GM12878 (cell line): ENCODE measurements at regions not wholly inside any gene's neighbourhood (a gene's known extent, or its start where the extent isn't known, plus 50 kb on each side); places are given as distances from the start of the nearest gene placed in this dataset.
A peak's percentile ranks its signal among the peaks of the same experiment; 100 is the strongest.

Experiments used
- ATAC-seq: fragments of 200-7000 bp; cut with Tn5 transposase; 3 replicates; pipeline ENCODE4 v1.9.1; 2020; ENCODE audit warnings: mild to moderate bottlenecking, moderate library complexity
- BruUV-seq: library from RNA; stranded (reverse); fragments of 400-500 nt; replicated peaks from 2 replicates; lab custom pipeline; 2021; lab: Mats Ljungman, UMichigan
- CTCF ChIA-PET: fragments of 300-600 bp; sonication (Branson Sonifier 250); formaldehyde crosslinking; extraction: SDS; loops from one replicate; lab custom pipeline; 2021; ENCODE audit warnings: inconsistent platforms; lab: Yijun Ruan, JAX
- POLR2A ChIA-PET: fragments of 350-600 bp; formaldehyde crosslinking; extraction: SDS; loops from one replicate; lab custom pipeline; 2021; ENCODE audit warnings: inconsistent platforms; lab: Charles Lee
- RAD21 ChIA-PET: fragments of 300-600 bp; sonication (Branson Sonifier 250); formaldehyde crosslinking; loops from one replicate; lab custom pipeline; 2023; ENCODE audit warnings: antibody characterized with exemption; ENCODE audit not compliant: unreplicated experiment; lab: Charles Lee
- SMC1A ChIA-PET: fragments of 300-600 bp; sonication (Branson Sonifier 250); formaldehyde crosslinking; loops from one replicate; lab custom pipeline; 2023; ENCODE audit not compliant: unreplicated experiment, uncharacterized antibody; lab: Charles Lee
- DNase-seq: peaks from one replicate; pipeline ENCODE4 v3.0.0-alpha.2; 2011; ENCODE audit warnings: low read depth, low spot score
- FAIRE-seq: peaks from 3 replicates; lab custom pipeline; 2011; peaks lifted over from hg19 to GRCh38; lab: Jason Lieb, UNC
- H2AFZ ChIP-seq: 2 replicates; pipeline ENCODE4 v1.6.0; 2011; ENCODE audit warnings: low read depth, low read length, control low read depth; ENCODE audit not compliant: control insufficient read depth
- H3K27ac ChIP-seq: 2 replicates; pipeline ENCODE4 v1.5.1; 2011; ENCODE audit warnings: control low read depth; ENCODE audit not compliant: control insufficient read depth, insufficient read depth
- H3K27me3 ChIP-seq, 2 experiments: replicated peaks in 1 of 2; 2 replicates each; pipeline versions ENCODE4 v1.6.0 to v1.6.1; 2011; ENCODE audit warnings: low read length in 1 of 2; ENCODE audit not compliant: control insufficient read depth in 2 of 2, insufficient read depth in 2 of 2
- H3K36me3 ChIP-seq, 2 experiments: 2 replicates each; pipeline ENCODE4 v1.5.1; 2011; ENCODE audit warnings: low read length in 1 of 2; ENCODE audit not compliant: control insufficient read depth in 2 of 2, insufficient read depth in 2 of 2
- H3K4me1 ChIP-seq: 2 replicates; pipeline ENCODE4 v1.6.1; 2011; ENCODE audit warnings: mild to moderate bottlenecking, low read length, moderate library complexity, mixed read lengths; ENCODE audit not compliant: control insufficient read depth, insufficient read depth
- H3K4me2 ChIP-seq: 2 replicates; pipeline ENCODE4 v1.6.0; 2011; ENCODE audit warnings: control low read depth; ENCODE audit not compliant: control insufficient read depth, insufficient read depth
- H3K4me3 ChIP-seq: fragments of 200-600 bp; sonication (generic); 2 replicates; pipeline ENCODE4 v1.5.1; 2016
- H3K79me2 ChIP-seq: 2 replicates; pipeline ENCODE4 v1.6.0; 2011; ENCODE audit warnings: low read length; ENCODE audit not compliant: control insufficient read depth, insufficient read depth
- H3K9ac ChIP-seq: 2 replicates; pipeline ENCODE4 v1.8.0; 2011; ENCODE audit warnings: low read length, control low read depth, mixed read lengths; ENCODE audit not compliant: control insufficient read depth, insufficient read depth
- H3K9me3 ChIP-seq: replicated peaks from 3 replicates; pipeline ENCODE4 v1.5.1; 2011; ENCODE audit warnings: mild to moderate bottlenecking, low read length; ENCODE audit not compliant: control insufficient read depth, insufficient read depth
- H4K20me1 ChIP-seq: 2 replicates; pipeline ENCODE4 v1.6.0; 2011; ENCODE audit not compliant: control insufficient read depth, insufficient read depth
- ASH2L ChIP-seq: fragments of 300-600, 200-600 bp; sonication (generic); IDR thresholded peaks from 2 replicates; pipeline ENCODE4 v1.6.1; 2017; ENCODE audit warnings: low read depth, mild to moderate bottlenecking, borderline replicate concordance
- CBFB ChIP-seq: IDR thresholded peaks from 2 replicates; pipeline ENCODE4 v1.6.1; 2016; ENCODE audit warnings: antibody characterized with exemption, low read depth
- JUNB ChIP-seq: IDR thresholded peaks from 2 replicates; pipeline ENCODE4 v1.6.1; 2016; ENCODE audit warnings: antibody characterized with exemption, mild to moderate bottlenecking
- JUND ChIP-seq: IDR thresholded peaks from 2 replicates; pipeline ENCODE4 v1.6.1; 2012; ENCODE audit warnings: low read depth, mild to moderate bottlenecking, low read length, improper control_type of control experiment, moderate library complexity
- MYC ChIP-seq: IDR thresholded peaks from 2 replicates; pipeline ENCODE4 v1.6.1; 2011; ENCODE audit warnings: mild to moderate bottlenecking, low read length, moderate library complexity, inconsistent platforms; ENCODE audit not compliant: insufficient read depth, insufficient replicate concordance, insufficient read length, severe bottlenecking
- PML ChIP-seq: IDR thresholded peaks from 2 replicates; pipeline ENCODE4 v1.6.1; 2012; ENCODE audit warnings: low read length, inconsistent platforms
- SIX5 ChIP-seq: IDR thresholded peaks from 2 replicates; pipeline ENCODE4 v1.6.1; 2011; ENCODE audit warnings: mild to moderate bottlenecking, low read depth, low read length, moderate library complexity; ENCODE audit not compliant: severe bottlenecking
- TBL1XR1 ChIP-seq: IDR thresholded peaks from 2 replicates; pipeline ENCODE4 v1.6.1; 2012; ENCODE audit warnings: low read depth, low read length, improper control_type of control experiment
- YY1 ChIP-seq: IDR thresholded peaks from 2 replicates; pipeline ENCODE4 v1.6.1; 2011; ENCODE audit warnings: low read depth, mild to moderate bottlenecking, low read length
- ZBTB33 ChIP-seq: fragments of 450-650 bp; IDR thresholded peaks from 2 replicates; pipeline ENCODE4 v1.6.1; 2017; ENCODE audit warnings: mild to moderate bottlenecking
- WGBS: methylation state at CpG from one replicate; pipeline ENCODE4 v1.1.6; 2016; ENCODE audit warnings: low lambda C conversion rate; ENCODE audit not compliant: insufficient replicate concordance, insufficient coverage; ENCODE audit errors: missing lambda C conversion rate; 5-methylcytosine and 5-hydroxymethylcytosine counted together
- in situ Hi-C: fragments of 300-500 bp; cut with MboI; formaldehyde crosslinking; loops from 9 replicates; pipeline ENCODE4 v1.14.3; 2018; ENCODE audit warnings: mixed read lengths
- intact Hi-C: fragments of 100-400 bp; cut with micrococcal nuclease; formaldehyde crosslinking; loops from one replicate; pipeline ENCODE4 v1.14.2; 2022; ENCODE audit not compliant: unreplicated experiment

DNA sequence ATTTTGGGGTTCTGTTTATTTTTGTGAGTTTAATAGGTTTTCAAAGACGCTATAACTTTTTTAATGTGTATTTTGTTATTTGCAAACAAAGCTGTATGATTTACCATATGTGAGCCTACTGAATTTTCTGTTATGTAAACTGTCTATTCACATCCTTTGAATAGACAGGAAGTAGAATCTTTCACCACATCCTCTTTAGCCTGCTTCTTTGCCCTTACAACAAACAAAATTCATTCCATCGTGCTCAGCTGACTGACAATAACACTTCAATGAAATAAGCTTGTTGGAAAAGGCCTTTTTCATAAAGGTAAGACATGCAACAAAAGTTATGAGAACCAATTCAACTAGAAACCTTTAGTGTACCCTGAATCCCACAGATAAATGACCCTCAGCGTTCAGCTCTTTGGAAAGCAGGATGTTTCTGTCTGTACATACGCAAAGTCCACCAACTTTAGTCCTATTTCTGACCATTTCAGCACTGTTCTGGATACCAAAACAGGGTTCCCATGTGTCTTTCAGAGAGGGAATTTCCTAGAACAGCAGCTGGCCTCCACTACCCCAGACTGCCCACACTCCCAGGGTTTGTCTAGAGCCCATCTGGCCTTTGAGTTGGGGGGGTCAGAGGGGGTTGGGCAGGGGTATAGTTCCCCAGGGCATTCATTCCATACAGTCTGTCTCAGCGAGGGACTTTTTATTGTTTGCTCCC is 71.3 kb downstream of the DUSP6 start:
- ATAC-seq (no peak), DNase-seq (no peak), FAIRE-seq (no peak)
- intact Hi-C loops (no loop called here), in situ Hi-C loops (no loop called here)
- no peaks in the 10 kb centered on the region for H4K20me1 ChIP-seq
- H2AFZ ChIP-seq: no peak overlapping the region
- H3K27ac ChIP-seq: no peak overlapping the region
- H3K27me3 ChIP-seq: no peaks in the 10 kb centered on the region
- RAD21 ChIA-PET: no interaction called here
- 0 out of 2 replicates have a peak overlapping the region, but pooled peaks have one; percentile 7 for H3K4me2 ChIP-seq
- POLR2A ChIA-PET: no interaction called here
- CTCF ChIA-PET: interaction anchor here (1.7 kb wide), 1 partner anchor 13 kb away, joined by 3 read pairs; no protein-coding TSS in a partner anchor
- no peak overlapping the region for H3K4me3 ChIP-seq
- SMC1A ChIA-PET: interaction anchor here (0.8 to 1.2 kb wide), 2 partner anchors 51 to 264 kb away, joined by 3 read pairs; no protein-coding TSS in a partner anchor
- BruUV-seq: no TSS peak
- H3K9ac ChIP-seq: no peak overlapping the region
- no peaks in the 10 kb centered on the region for H3K36me3 ChIP-seq
- no peak for TF ChIP-seq TBL1XR1
- TF ChIP-seq JUND: no peak
- no peak for TF ChIP-seq JUNB
- TF ChIP-seq YY1: no peak
- TF ChIP-seq ASH2L: no peak
- no peak for TF ChIP-seq SIX5
- TF ChIP-seq MYC: no peak
- TF ChIP-seq PML: no peak
- no peak for TF ChIP-seq CBFB
- TF ChIP-seq ZBTB33: no peak
- no peaks in the 10 kb centered on the region for H3K4me1 ChIP-seq
- no peaks in the 10 kb centered on the region for H3K9me3 ChIP-seq
- no peaks in the 10 kb centered on the region for H3K79me2 ChIP-seq
- WGBS: 41% methylated on average over 5 of the region's 5 CpGs
